Nephron progenitor cell (in vitro differentiated cells): ENCODE measurements at regions not wholly inside any gene's neighbourhood (a gene's known extent, or its start where the extent isn't known, plus 50 kb on each side); places are given as distances from the start of the nearest gene placed in this dataset.

Experiments used
- DNase-seq: peaks from one replicate; pipeline ENCODE4 v3.0.0; 2021
- H3K27ac Mint-ChIP-seq: 2 replicates; pipeline ENCODE4 v1.8.0; 2021; ENCODE audit warnings: mild to moderate bottlenecking, moderate library complexity, mixed read lengths
- H3K27me3 Mint-ChIP-seq: 2 replicates; pipeline ENCODE4 v1.8.0; 2021; ENCODE audit warnings: mild to moderate bottlenecking, low read depth, mixed read lengths; ENCODE audit not compliant: poor library complexity
- H3K36me3 Mint-ChIP-seq: 2 replicates; pipeline ENCODE4 v1.8.0; 2021; ENCODE audit warnings: low read depth, mixed read lengths
- H3K4me1 Mint-ChIP-seq: 2 replicates; pipeline ENCODE4 v1.8.0; 2021; ENCODE audit warnings: mixed read lengths
- H3K4me3 Mint-ChIP-seq: 2 replicates; pipeline ENCODE4 v1.8.0; 2021; ENCODE audit warnings: mild to moderate bottlenecking, moderate library complexity, mixed read lengths
- H3K9me3 Mint-ChIP-seq: 2 replicates; pipeline ENCODE4 v1.8.0; 2021; ENCODE audit warnings: mild to moderate bottlenecking, moderate library complexity, mixed read lengths
- TF ChIP-seq, protein P1 (sequence below): fragments of 200-600 bp; sonication (generic); IDR thresholded peaks from 2 replicates; pipeline ENCODE4 v1.5.0; 2021; ENCODE audit warnings: antibody characterized with exemption

DNA sequence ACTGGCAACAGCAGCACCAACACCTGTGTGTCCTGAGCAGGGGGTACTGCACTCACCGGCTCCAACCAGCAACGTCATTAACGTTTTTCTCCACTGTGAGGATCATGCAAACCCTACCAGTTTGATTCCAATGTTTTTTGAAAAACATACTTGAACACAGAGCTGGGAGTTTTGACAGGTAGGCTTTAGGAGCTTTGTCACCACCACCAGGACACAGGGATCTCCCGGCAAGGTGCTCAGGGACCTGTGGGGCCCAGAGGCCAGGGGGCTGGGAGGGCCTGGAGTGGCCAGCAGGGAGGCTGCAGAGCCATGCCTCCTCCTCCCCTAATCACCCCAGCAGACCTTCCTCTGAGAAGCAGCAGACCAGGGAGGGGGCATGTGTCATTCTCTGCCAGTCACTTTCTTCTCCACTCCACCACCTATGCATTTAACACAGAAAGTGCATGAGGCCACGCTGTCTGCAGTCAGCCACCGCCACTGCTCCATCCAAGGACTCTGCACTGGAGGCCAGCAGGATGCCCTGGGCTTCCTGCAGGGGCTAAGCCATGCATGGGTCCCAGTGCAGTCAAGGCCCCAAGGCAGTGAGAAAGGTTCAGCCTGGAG, 768.2 kb downstream of the KCNJ18 start:
- Mint-ChIP-seq H3K27ac (no peak overlapping the region), H3K36me3 (no peaks in the 10 kb centered on the region), H3K4me3 (no peak overlapping the region), H3K27me3 (no peaks in the 10 kb centered on the region), H3K4me1 (no peaks in the 10 kb centered on the region), H3K9me3 (peaks cover 92% of the 10 kb centered on the region)
- TF ChIP-seq, protein P1, sequence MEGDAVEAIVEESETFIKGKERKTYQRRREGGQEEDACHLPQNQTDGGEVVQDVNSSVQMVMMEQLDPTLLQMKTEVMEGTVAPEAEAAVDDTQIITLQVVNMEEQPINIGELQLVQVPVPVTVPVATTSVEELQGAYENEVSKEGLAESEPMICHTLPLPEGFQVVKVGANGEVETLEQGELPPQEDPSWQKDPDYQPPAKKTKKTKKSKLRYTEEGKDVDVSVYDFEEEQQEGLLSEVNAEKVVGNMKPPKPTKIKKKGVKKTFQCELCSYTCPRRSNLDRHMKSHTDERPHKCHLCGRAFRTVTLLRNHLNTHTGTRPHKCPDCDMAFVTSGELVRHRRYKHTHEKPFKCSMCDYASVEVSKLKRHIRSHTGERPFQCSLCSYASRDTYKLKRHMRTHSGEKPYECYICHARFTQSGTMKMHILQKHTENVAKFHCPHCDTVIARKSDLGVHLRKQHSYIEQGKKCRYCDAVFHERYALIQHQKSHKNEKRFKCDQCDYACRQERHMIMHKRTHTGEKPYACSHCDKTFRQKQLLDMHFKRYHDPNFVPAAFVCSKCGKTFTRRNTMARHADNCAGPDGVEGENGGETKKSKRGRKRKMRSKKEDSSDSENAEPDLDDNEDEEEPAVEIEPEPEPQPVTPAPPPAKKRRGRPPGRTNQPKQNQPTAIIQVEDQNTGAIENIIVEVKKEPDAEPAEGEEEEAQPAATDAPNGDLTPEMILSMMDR, result no peak
- DNase-seq, result no peak

DNA sequence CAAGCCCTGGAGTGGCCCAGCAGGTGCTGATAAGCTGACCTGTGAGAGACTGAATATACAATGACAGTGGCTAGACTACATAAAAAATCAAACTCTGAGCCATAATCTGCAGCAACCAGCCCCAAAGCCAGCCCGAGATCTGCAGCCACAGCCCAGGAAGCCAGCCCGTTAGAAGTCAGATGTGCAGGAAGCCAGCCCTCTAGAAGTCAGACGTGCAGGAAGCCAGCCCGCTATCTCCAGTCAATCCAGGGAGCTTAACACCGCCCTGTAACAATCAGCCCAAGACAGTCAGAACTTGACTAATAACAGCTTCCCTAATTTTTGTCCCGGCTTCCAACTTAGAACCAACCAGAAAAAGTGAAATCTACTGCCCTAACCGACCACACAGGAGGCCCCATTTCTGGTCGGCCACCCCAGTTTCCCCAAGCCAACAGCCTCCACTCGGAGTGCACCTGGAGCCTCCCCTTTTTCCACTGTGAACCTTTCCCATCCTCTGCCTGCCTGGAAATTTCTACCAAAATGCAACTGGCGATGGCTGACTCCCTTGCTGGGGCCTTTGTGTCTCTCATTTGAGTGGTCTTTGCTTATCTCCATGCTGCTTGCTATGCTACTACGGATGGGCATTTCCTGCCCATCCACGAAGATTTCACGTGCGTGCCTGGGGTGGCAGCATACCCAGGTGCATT, 769.3 kb downstream of the KCNJ18 start:
- H3K36me3 Mint-ChIP-seq, result no peaks in the 10 kb centered on the region
- no peak overlapping the region for H3K4me3 Mint-ChIP-seq
- H3K27ac Mint-ChIP-seq, result no peak overlapping the region
- no peaks in the 10 kb centered on the region for H3K4me1 Mint-ChIP-seq
- no peak for DNase-seq
- no peaks in the 10 kb centered on the region for H3K27me3 Mint-ChIP-seq
- TF ChIP-seq, protein P1, result no peak
- H3K9me3 Mint-ChIP-seq, result peaks cover 93% of the 10 kb centered on the region

DNA sequence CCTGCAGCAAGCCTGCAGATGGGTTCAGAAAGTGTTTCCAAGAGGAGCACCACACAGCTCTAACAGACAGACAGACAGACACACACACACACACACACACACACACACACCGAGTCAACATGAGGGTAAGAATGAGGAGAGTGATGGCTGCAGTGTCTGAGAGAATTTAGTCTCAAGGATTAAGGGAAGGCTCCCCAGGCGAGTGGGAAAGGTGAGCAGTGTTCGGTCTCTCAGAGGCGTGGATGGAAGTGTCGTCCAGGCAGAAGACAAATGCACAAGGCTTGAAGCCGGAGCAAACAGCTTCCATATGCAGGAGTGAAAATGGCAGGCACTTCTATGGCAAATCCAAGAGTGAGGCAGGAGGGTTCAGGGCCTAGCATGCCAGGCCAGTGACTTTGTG, 770.1 kb downstream of the KCNJ18 start:
- TF ChIP-seq, protein P1, result no peak
- no peaks in the 10 kb centered on the region for H3K4me1 Mint-ChIP-seq
- no peak for DNase-seq
- no peaks in the 10 kb centered on the region for H3K36me3 Mint-ChIP-seq
- H3K4me3 Mint-ChIP-seq, result no peak overlapping the region
- no peaks in the 10 kb centered on the region for H3K27me3 Mint-ChIP-seq
- no peak overlapping the region for H3K27ac Mint-ChIP-seq
- peaks cover 95% of the 10 kb centered on the region for H3K9me3 Mint-ChIP-seq

DNA sequence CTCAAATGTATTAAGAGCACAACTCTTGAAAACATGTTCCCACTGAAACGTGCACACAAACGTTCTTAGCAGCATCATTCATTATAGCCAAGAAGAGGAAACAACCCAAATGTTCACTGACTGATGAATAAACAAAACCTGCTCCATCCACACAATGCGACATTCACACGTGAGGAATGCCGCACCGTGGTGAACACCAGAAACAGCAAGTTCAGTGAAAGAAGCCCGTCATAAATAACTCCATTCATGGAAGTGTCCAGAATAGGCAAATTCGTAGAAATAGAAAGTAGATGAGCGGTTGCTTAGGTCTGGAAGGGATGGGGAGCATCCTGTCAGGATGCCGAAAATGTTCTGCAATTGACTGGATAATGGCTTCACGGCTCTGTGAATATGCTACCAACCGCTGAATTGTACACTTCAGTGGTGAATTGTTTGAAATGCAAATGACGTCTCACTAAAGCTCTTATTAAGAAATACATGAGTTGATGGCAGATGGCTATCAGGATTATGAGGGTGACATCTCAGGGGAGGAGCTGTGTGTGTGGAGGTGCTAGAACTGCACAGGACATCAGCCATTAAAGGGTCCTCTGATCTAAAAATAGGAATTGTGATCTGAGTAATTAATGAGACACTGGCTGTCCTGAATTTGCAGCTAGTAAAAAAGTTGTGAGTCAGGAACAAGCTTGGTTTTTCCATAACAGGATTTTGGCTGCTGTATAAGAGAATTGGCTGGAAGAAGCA, 771.0 kb downstream of the KCNJ18 start:
- H3K27me3 Mint-ChIP-seq, result no peaks in the 10 kb centered on the region
- no peaks in the 10 kb centered on the region for H3K36me3 Mint-ChIP-seq
- H3K27ac Mint-ChIP-seq, result no peak overlapping the region

DNA sequence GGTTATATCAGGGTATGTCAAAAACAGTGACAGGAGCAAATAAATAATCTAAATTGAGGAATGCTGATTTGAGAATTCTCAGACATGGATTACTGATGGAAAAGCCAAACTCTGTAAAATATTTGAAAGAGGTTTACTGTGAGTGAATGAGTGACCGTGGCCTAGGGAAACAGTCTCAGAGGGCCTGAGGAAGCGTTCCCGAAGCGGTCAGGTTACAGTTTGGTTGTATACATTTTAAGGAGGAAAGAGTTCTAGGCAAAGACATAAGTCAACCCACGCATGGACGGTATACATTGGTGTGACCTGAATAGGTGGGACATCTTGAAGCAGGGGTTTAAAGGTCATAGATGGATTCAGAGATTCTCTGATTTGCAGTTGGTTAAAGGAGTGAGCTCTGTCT, 771.7 kb downstream of the KCNJ18 start:
- TF ChIP-seq, protein P1, result no peak
- Mint-ChIP-seq H3K4me3 (no peak overlapping the region), H3K27ac (no peak overlapping the region), H3K9me3 (peaks cover 95% of the 10 kb centered on the region), H3K4me1 (no peaks in the 10 kb centered on the region), H3K36me3 (no peaks in the 10 kb centered on the region), H3K27me3 (no peaks in the 10 kb centered on the region)
- no peak for DNase-seq

More for the DNA sequence above, 771.0 kb downstream of the KCNJ18 start:
- Mint-ChIP-seq H3K9me3 (peaks cover 95% of the 10 kb centered on the region), H3K4me3 (no peak overlapping the region), H3K4me1 (no peaks in the 10 kb centered on the region)
- TF ChIP-seq, protein P1, result no peak
- no peak for DNase-seq
